IMR-90 (cell line): ENCODE measurements at regions not wholly inside any gene's neighbourhood (a gene's known extent, or its start where the extent isn't known, plus 50 kb on each side); places are given as distances from the start of the nearest gene placed in this dataset.
"Not testable (repeated sequence)": the region's sequence is repeated elsewhere in the genome, so short reads cannot be mapped to it uniquely, and the experiment has no call there.

ENCODE experiments used
- ATAC-seq: fragments of 200-7000 bp; cut with Tn5 transposase; 2 replicates; pipeline ENCODE4 v1.9.1; 2020; ENCODE audit warnings: low read depth, mild to moderate bottlenecking, moderate library complexity
- BruUV-seq: library from RNA; stranded (reverse); fragments of 400-500 nt; replicated peaks from 2 replicates; lab custom pipeline; 2021; lab: Mats Ljungman, UMichigan
- CTCF ChIA-PET: fragments of 300-600 bp; formaldehyde crosslinking; extraction: SDS; loops from one replicate; lab custom pipeline; 2021; ENCODE audit warnings: antibody characterized with exemption; lab: Yijun Ruan, JAX
- POLR2A ChIA-PET: fragments of 300-600 bp; sonication (Branson Sonifier 250); formaldehyde crosslinking; loops from one replicate; lab custom pipeline; 2022; ENCODE audit warnings: antibody characterized with exemption; ENCODE audit not compliant: unreplicated experiment; lab: Charles Lee
- DNase-seq: peaks from one replicate; pipeline ENCODE4 v3.0.0; 2013
- H2AFZ ChIP-seq: replicated peaks from 2 replicates; pipeline ENCODE3; 2013; ENCODE audit warnings: low read length, mild to moderate bottlenecking; ENCODE audit not compliant: poor library complexity
- H2AK5ac ChIP-seq: 2 replicates; pipeline ENCODE4 v1.6.1; 2013; ENCODE audit warnings: low read depth, low read length, inconsistent platforms
- H2AK9ac ChIP-seq: replicated peaks from 2 replicates; pipeline ENCODE3; 2013; ENCODE audit warnings: mild to moderate bottlenecking, low read depth, low read length, moderate library complexity; ENCODE audit not compliant: poor library complexity
- H2BK120ac ChIP-seq: 2 replicates; pipeline ENCODE4 v1.6.1; 2013; ENCODE audit warnings: low read depth, low read length, inconsistent platforms
- H2BK15ac ChIP-seq: 3 replicates; pipeline ENCODE4 v1.6.1; 2013; ENCODE audit warnings: low read depth, low read length, inconsistent platforms
- H2BK20ac ChIP-seq: 2 replicates; pipeline ENCODE4 v1.6.1; 2013; ENCODE audit warnings: low read depth, mild to moderate bottlenecking, inconsistent platforms, low read length, moderate library complexity
- H2BK5ac ChIP-seq: 2 replicates; pipeline ENCODE4 v1.6.1; 2013; ENCODE audit warnings: mild to moderate bottlenecking, low read depth, low read length, inconsistent platforms; ENCODE audit not compliant: poor library complexity, severe bottlenecking
- H3K14ac ChIP-seq: replicated peaks from 2 replicates; pipeline ENCODE4 v1.6.1; 2013; ENCODE audit warnings: low read depth, low read length, inconsistent platforms
- H3K18ac ChIP-seq: 2 replicates; pipeline ENCODE4 v1.6.1; 2013; ENCODE audit warnings: low read depth, low read length, control low read depth
- H3K23ac ChIP-seq: 2 replicates; pipeline ENCODE4 v1.6.1; 2013; ENCODE audit warnings: low read depth, low read length, inconsistent platforms
- H3K27ac ChIP-seq: 2 replicates; pipeline ENCODE4 v1.5.1; 2013; ENCODE audit warnings: mild to moderate bottlenecking, control low read depth, low read length; ENCODE audit not compliant: insufficient read depth
- H3K27me3 ChIP-seq: 2 replicates; pipeline ENCODE4 v1.6.1; 2013; ENCODE audit warnings: low read length; ENCODE audit not compliant: control insufficient read depth, insufficient read depth
- H3K36me3 ChIP-seq: 2 replicates; pipeline ENCODE4 v1.6.1; 2013; ENCODE audit warnings: low read length, mixed read lengths; ENCODE audit not compliant: control insufficient read depth, insufficient read depth
- H3K4ac ChIP-seq: 2 replicates; pipeline ENCODE4 v1.6.1; 2013; ENCODE audit warnings: low read depth, low read length, inconsistent platforms
- H3K4me1 ChIP-seq: 2 replicates; pipeline ENCODE4 v1.6.1; 2013; ENCODE audit warnings: low read length, mixed read lengths; ENCODE audit not compliant: control insufficient read depth, insufficient read depth
- H3K4me2 ChIP-seq: 2 replicates; pipeline ENCODE4 v1.6.1; 2013; ENCODE audit warnings: low read depth, mild to moderate bottlenecking, control low read depth, low read length, moderate library complexity
- H3K4me3 ChIP-seq: 2 replicates; pipeline ENCODE4 v1.5.1; 2013; ENCODE audit warnings: low read depth, mild to moderate bottlenecking, control low read depth, low read length, moderate library complexity; ENCODE audit not compliant: insufficient read depth
- H3K56ac ChIP-seq: 2 replicates; pipeline ENCODE4 v1.6.1; 2013; ENCODE audit warnings: low read length, inconsistent platforms; ENCODE audit not compliant: insufficient read depth; ENCODE audit errors: extremely low read depth
- H3K79me1 ChIP-seq, 2 experiments: 2 replicates each; pipeline ENCODE4 v1.6.1; 2013; ENCODE audit warnings: low read length in 2 of 2, inconsistent platforms in 1 of 2, low read depth in 1 of 2
- H3K9ac ChIP-seq: 2 replicates; pipeline ENCODE4 v1.6.1; 2013; ENCODE audit warnings: low read depth, low read length, control low read depth
- H3K9me1 ChIP-seq: 2 replicates; pipeline ENCODE4 v1.6.1; 2013; ENCODE audit warnings: low read length, inconsistent platforms; ENCODE audit not compliant: insufficient read depth
- H3K9me3 ChIP-seq: 2 replicates; pipeline ENCODE4 v1.6.1; 2013; ENCODE audit warnings: low read length; ENCODE audit not compliant: control insufficient read depth, insufficient read depth
- H4K20me1 ChIP-seq: 2 replicates; pipeline ENCODE4 v1.6.1; 2013; ENCODE audit warnings: low read length, inconsistent platforms; ENCODE audit not compliant: insufficient read depth
- H4K5ac ChIP-seq: 2 replicates; pipeline ENCODE4 v1.6.1; 2013; ENCODE audit warnings: mild to moderate bottlenecking, low read depth, low read length, control low read depth
- H4K8ac ChIP-seq, 2 experiments: 2 replicates each; pipeline ENCODE4 v1.6.1; 2013; ENCODE audit warnings: low read depth in 2 of 2, low read length in 2 of 2, control low read depth in 1 of 2, inconsistent platforms in 1 of 2
- H4K91ac ChIP-seq: 2 replicates; pipeline ENCODE4 v1.6.1; 2013; ENCODE audit warnings: low read depth, low read length, inconsistent platforms; ENCODE audit not compliant: insufficient read depth
- WGBS, 2 experiments: methylation state at CpG; one replicate each; pipeline versions ENCODE4 v1.1.5 to v1.1.7; 2013; ENCODE audit warnings: missing lambda C conversion rate in 2 of 2; ENCODE audit not compliant: insufficient read length in 1 of 2; ENCODE audit errors: extremely low coverage in 2 of 2; 5-methylcytosine and 5-hydroxymethylcytosine counted together
- dilution Hi-C: fragments of 300-500 bp; cut with HindIII; formaldehyde crosslinking; loops from one replicate; pipeline ENCODE4 v1.14.3; 2018; ENCODE audit warnings: low sequenced_read_pairs; ENCODE audit not compliant: unreplicated experiment
- in situ Hi-C: fragments of 300-500 bp; cut with MboI; formaldehyde crosslinking; loops from 3 replicates; pipeline ENCODE4 v1.14.3; 2019; ENCODE audit warnings: low sequenced_read_pairs, inconsistent platforms, mixed read lengths
- intact Hi-C: fragments of 100-400 bp; cut with micrococcal nuclease; formaldehyde crosslinking; loops from 2 replicates; pipeline ENCODE4 v1.10.0; 2022

- in situ Hi-C loops, H4K91ac ChIP-seq, H4K20me1 ChIP-seq, H3K23ac ChIP-seq, H2AK5ac ChIP-seq, H3K4ac ChIP-seq, H3K9ac ChIP-seq, intact Hi-C loops, BruUV-seq, H3K27ac ChIP-seq, H4K8ac ChIP-seq, H2BK120ac ChIP-seq, H3K79me1 ChIP-seq, H3K27me3 ChIP-seq, H3K36me3 ChIP-seq, H2AFZ ChIP-seq, H3K4me2 ChIP-seq, H3K4me3 ChIP-seq, dilution Hi-C loops, H2BK15ac ChIP-seq, H2BK20ac ChIP-seq, H3K9me3 ChIP-seq, DNase-seq, POLR2A ChIA-PET, H2BK5ac ChIP-seq, H3K14ac ChIP-seq, H2AK9ac ChIP-seq, H4K5ac ChIP-seq, H3K56ac ChIP-seq, H3K18ac ChIP-seq, H3K9me1 ChIP-seq, ATAC-seq: not testable (repeated sequence)
- peaks cover 13% of the 10 kb centered on the region for H3K4me1 ChIP-seq
- no CpG with 5 or more reads among the region's 2 CpGs for WGBS, 2 experiments
- CTCF ChIA-PET, result interaction anchor here (0.7 kb wide), 1 partner anchor 27 kb away, joined by 3 read pairs; no protein-coding TSS in a partner anchor
These were observed 102.5 kb upstream of the UGP2 start for GRCh38 chr2:63739180-63739579.
